ENCODE measurements at regions not wholly inside any gene's neighbourhood (a gene's known extent, or its start where the extent isn't known, plus 50 kb on each side); places are given as distances from the start of the nearest gene placed in this dataset.

GRCh38 chr6:24057030-24057429, 69.0 kb upstream of the NRSN1 start:
- no peaks in the 10 kb centered on the region for H3K36me3 ChIP-seq (ENCODE audit: control insufficient read depth, insufficient read depth, low read length)
- TF ChIP-seq EZH2 (IDR thresholded peaks at IDR 0.05; ENCODE audit: low read length, missing control alignments), result no peak
- TF ChIP-seq CTCF (conservative IDR thresholded peaks at IDR 0.05 in 1 of 2, IDR thresholded peaks at IDR 0.05 in 1 of 2; ENCODE audit: low read depth in 1 of 2, low read length in 2 of 2), result no peak
- H2AFZ ChIP-seq (ENCODE audit: low read length), result no peak overlapping the region
- no peak overlapping the region for H3K4me2 ChIP-seq (ENCODE audit: extremely low read depth, insufficient read depth, low read length)
- DNase-seq (ENCODE audit: low read depth in 2 of 2), result no peak
- no peaks in the 10 kb centered on the region for H3K79me2 ChIP-seq (ENCODE audit: control insufficient read depth, insufficient read depth, low read length)
- H4K20me1 ChIP-seq (ENCODE audit: control insufficient read depth, extremely low read depth, insufficient read depth, low read length), result no peaks in the 10 kb centered on the region
- H3K27ac ChIP-seq (ENCODE audit: insufficient read depth, low read length), result no peak overlapping the region
- H3K9ac ChIP-seq (ENCODE audit: insufficient read depth, low read length), result no peak overlapping the region
- no peak overlapping the region for H3K4me3 ChIP-seq (replicated peaks in 1 of 4; ENCODE audit: control extremely low read depth in 1 of 4, insufficient read depth in 1 of 4, low read depth in 3 of 4, low read length in 4 of 4)
- H3K9me3 ChIP-seq (ENCODE audit: control insufficient read depth, insufficient read depth, low read depth, low read length), result no peaks in the 10 kb centered on the region
- no peaks in the 10 kb centered on the region for H3K4me1 ChIP-seq (ENCODE audit: control insufficient read depth, extremely low read depth, insufficient read depth, low read length)
- H3K27me3 ChIP-seq (ENCODE audit: control insufficient read depth, insufficient read depth, low read length), result no peaks in the 10 kb centered on the region

- Histone ChIP-seq H4K20me1 (ENCODE audit: control insufficient read depth, extremely low read depth, insufficient read depth, low read length) (no peaks in the 10 kb centered on the region), H3K4me1 (ENCODE audit: control insufficient read depth, extremely low read depth, insufficient read depth, low read length) (no peaks in the 10 kb centered on the region), H3K36me3 (ENCODE audit: control insufficient read depth, insufficient read depth, low read length) (no peaks in the 10 kb centered on the region), H2AFZ (ENCODE audit: low read length) (no peak overlapping the region), H3K9me3 (ENCODE audit: control insufficient read depth, insufficient read depth, low read depth, low read length) (no peaks in the 10 kb centered on the region), H3K4me2 (ENCODE audit: extremely low read depth, insufficient read depth, low read length) (no peak overlapping the region), H3K27ac (ENCODE audit: insufficient read depth, low read length) (no peak overlapping the region), H3K27me3 (ENCODE audit: control insufficient read depth, insufficient read depth, low read length) (no peaks in the 10 kb centered on the region), H3K79me2 (ENCODE audit: control insufficient read depth, insufficient read depth, low read length) (no peaks in the 10 kb centered on the region), H3K9ac (ENCODE audit: insufficient read depth, low read length) (no peak overlapping the region), H3K4me3 (replicated peaks in 1 of 4; ENCODE audit: control extremely low read depth in 1 of 4, insufficient read depth in 1 of 4, low read depth in 3 of 4, low read length in 4 of 4) (no peak overlapping the region)
- no peak for DNase-seq (ENCODE audit: low read depth in 2 of 2)
- no peak for TF ChIP-seq EZH2 (IDR thresholded peaks at IDR 0.05; ENCODE audit: low read length, missing control alignments)
- no peak for TF ChIP-seq CTCF (conservative IDR thresholded peaks at IDR 0.05 in 1 of 2, IDR thresholded peaks at IDR 0.05 in 1 of 2; ENCODE audit: low read depth in 1 of 2, low read length in 2 of 2)
Measured at GRCh38 chr6:24060982-24061754, 64.8 kb upstream of the NRSN1 start.

DNA sequence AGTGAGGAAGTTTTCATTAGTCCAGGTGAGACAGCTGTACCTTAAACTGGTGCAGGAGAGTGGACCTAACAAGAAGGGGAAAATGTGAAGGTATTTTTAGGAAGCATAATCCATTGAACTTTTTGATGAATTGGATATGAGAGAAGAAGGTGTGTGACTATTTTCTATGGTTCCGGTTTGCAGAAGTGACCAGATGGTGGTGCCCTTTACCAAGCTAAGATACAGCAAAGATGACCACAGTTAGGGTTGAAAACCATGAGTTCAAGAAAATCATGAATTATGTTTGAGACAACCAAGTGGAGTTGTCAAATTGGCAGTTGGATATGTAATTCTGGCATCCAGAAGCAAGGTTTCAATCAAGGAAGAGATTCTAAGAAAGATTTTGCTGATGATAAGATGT, 61.9 kb upstream of the NRSN1 start:
- Histone ChIP-seq H3K4me1 (ENCODE audit: control insufficient read depth, extremely low read depth, insufficient read depth, low read length) (no peaks in the 10 kb centered on the region), H3K79me2 (ENCODE audit: control insufficient read depth, insufficient read depth, low read length) (no peaks in the 10 kb centered on the region), H3K27ac (ENCODE audit: insufficient read depth, low read length) (no peak overlapping the region), H3K36me3 (ENCODE audit: control insufficient read depth, insufficient read depth, low read length) (no peaks in the 10 kb centered on the region), H2AFZ (ENCODE audit: low read length) (no peak overlapping the region), H4K20me1 (ENCODE audit: control insufficient read depth, extremely low read depth, insufficient read depth, low read length) (no peaks in the 10 kb centered on the region), H3K4me2 (ENCODE audit: extremely low read depth, insufficient read depth, low read length) (no peak overlapping the region), H3K9ac (ENCODE audit: insufficient read depth, low read length) (no peak overlapping the region), H3K4me3 (replicated peaks in 1 of 4; ENCODE audit: control extremely low read depth in 1 of 4, insufficient read depth in 1 of 4, low read depth in 3 of 4, low read length in 4 of 4) (no peak overlapping the region), H3K9me3 (ENCODE audit: control insufficient read depth, insufficient read depth, low read depth, low read length) (no peaks in the 10 kb centered on the region), H3K27me3 (ENCODE audit: control insufficient read depth, insufficient read depth, low read length) (no peaks in the 10 kb centered on the region)
- no peak for TF ChIP-seq EZH2 (IDR thresholded peaks at IDR 0.05; ENCODE audit: low read length, missing control alignments)
- no peak for TF ChIP-seq CTCF (conservative IDR thresholded peaks at IDR 0.05 in 1 of 2, IDR thresholded peaks at IDR 0.05 in 1 of 2; ENCODE audit: low read depth in 1 of 2, low read length in 2 of 2)
- peak in 1 of 2 donors; percentile 10 for DNase-seq (ENCODE audit: low read depth in 2 of 2)
